CD14-positive monocyte (primary cell): ENCODE measurements at regions not wholly inside any gene's neighbourhood (a gene's known extent, or its start where the extent isn't known, plus 50 kb on each side); places are given as distances from the start of the nearest gene placed in this dataset.

Experiments used
- DNase-seq, 3 donors: peaks; one replicate each; pipeline ENCODE4 v3.0.0-alpha.2; 2011 to 2022
- H2AFZ ChIP-seq: 2 replicates; pipeline ENCODE4 v1.6.0; 2012; ENCODE audit warnings: mild to moderate bottlenecking, low read depth, low read length, inconsistent platforms; ENCODE audit not compliant: insufficient read depth, poor library complexity, severe bottlenecking
- H3K27ac ChIP-seq, 2 donors: 1 replicate in 1 of 2; 2 replicates in 1 of 2; pipeline ENCODE4 v1.5.1; 2012 to 2013; ENCODE audit warnings: low read length in 2 of 2, control low read depth in 1 of 2, inconsistent platforms in 1 of 2, low read depth in 1 of 2, mild to moderate bottlenecking in 1 of 2
- H3K27me3 ChIP-seq, 2 donors: one replicate each; pipeline versions ENCODE4 v1.6.0 to v1.6.1; 2011 to 2013; ENCODE audit warnings: low read length in 2 of 2; ENCODE audit not compliant: control insufficient read depth in 2 of 2, insufficient read depth in 2 of 2
- H3K36me3 ChIP-seq, 2 donors: replicated peaks in 1 of 2; 1 replicate in 1 of 2; 2 replicates in 1 of 2; pipeline versions ENCODE4 v1.5.1 to v1.6.1; 2012 to 2013; ENCODE audit warnings: low read length in 2 of 2, control low read depth in 1 of 2, inconsistent platforms in 1 of 2, mild to moderate bottlenecking in 1 of 2; ENCODE audit not compliant: insufficient read depth in 2 of 2, control insufficient read depth in 1 of 2
- H3K4me1 ChIP-seq, 2 donors: 1 replicate in 1 of 2; 2 replicates in 1 of 2; pipeline versions ENCODE4 v1.5.1 to v1.6.1; 2012 to 2013; ENCODE audit warnings: low read length in 2 of 2, control low read depth in 1 of 2, inconsistent platforms in 1 of 2, mild to moderate bottlenecking in 1 of 2, moderate library complexity in 1 of 2; ENCODE audit not compliant: insufficient read depth in 2 of 2, control insufficient read depth in 1 of 2
- H3K4me2 ChIP-seq: replicated peaks from 2 replicates; pipeline ENCODE3; 2012; ENCODE audit warnings: low read length, moderate library complexity, mild to moderate bottlenecking; ENCODE audit not compliant: poor library complexity, severe bottlenecking; ENCODE audit errors: extremely low read depth
- H3K4me3 ChIP-seq, 3 experiments: fragments of 200-600 bp in 1 of 3; sonication (generic) in 1 of 3; replicated peaks in 1 of 3; 1 replicate in 2 of 3; 2 replicates in 1 of 3; pipeline ENCODE4 v1.5.1; 2011 to 2013; ENCODE audit warnings: low read length in 3 of 3, mild to moderate bottlenecking in 3 of 3, control low read depth in 2 of 3, low read depth in 2 of 3, inconsistent platforms in 1 of 3, moderate library complexity in 1 of 3
- H3K79me2 ChIP-seq: 2 replicates; pipeline ENCODE4 v1.6.0; 2012; ENCODE audit warnings: mild to moderate bottlenecking, control low read depth, inconsistent platforms, low read length, moderate library complexity; ENCODE audit not compliant: insufficient read depth
- H3K9ac ChIP-seq: 2 replicates; pipeline ENCODE4 v1.6.0; 2017; ENCODE audit warnings: low read length, mild to moderate bottlenecking; ENCODE audit not compliant: insufficient read depth, poor library complexity, severe bottlenecking
- H3K9me3 ChIP-seq, 2 donors: replicated peaks in 1 of 2; 1 replicate in 1 of 2; 2 replicates in 1 of 2; pipeline versions ENCODE4 v1.5.1 to v1.6.1; 2012 to 2013; ENCODE audit warnings: low read length in 2 of 2, control low read depth in 1 of 2; ENCODE audit not compliant: control insufficient read depth in 1 of 2, insufficient read depth in 1 of 2
- H4K20me1 ChIP-seq: 2 replicates; pipeline ENCODE4 v1.6.0; 2012; ENCODE audit warnings: mild to moderate bottlenecking, low read length, control low read depth, moderate library complexity; ENCODE audit not compliant: insufficient read depth
- H3K27ac Mint-ChIP-seq, 7 donors: one replicate each; pipeline ENCODE4 v1.8.0; 2020; ENCODE audit warnings: mild to moderate bottlenecking in 7 of 7, mixed read lengths in 7 of 7, moderate library complexity in 6 of 7, inconsistent platforms in 2 of 7
- H3K27me3 Mint-ChIP-seq, 3 donors: one replicate each; pipeline ENCODE4 v1.8.0; 2021 to 2022; ENCODE audit warnings: low read depth in 3 of 3, mild to moderate bottlenecking in 3 of 3, mixed read lengths in 3 of 3, moderate library complexity in 3 of 3, inconsistent platforms in 1 of 3
- H3K36me3 Mint-ChIP-seq, 2 donors: one replicate each; pipeline ENCODE4 v1.8.0; 2020; ENCODE audit warnings: mixed read lengths in 2 of 2, inconsistent platforms in 1 of 2, mild to moderate bottlenecking in 1 of 2
- H3K4me1 Mint-ChIP-seq: one replicate; pipeline ENCODE4 v1.8.0; 2020; ENCODE audit warnings: mild to moderate bottlenecking, mixed read lengths
- H3K4me3 Mint-ChIP-seq, 2 donors: one replicate each; pipeline ENCODE4 v1.8.0; 2020; ENCODE audit warnings: mild to moderate bottlenecking in 2 of 2, mixed read lengths in 2 of 2, moderate library complexity in 1 of 2
- H3K9me3 Mint-ChIP-seq, 7 donors: one replicate each; pipeline ENCODE4 v1.8.0; 2020 to 2022; ENCODE audit warnings: mixed read lengths in 7 of 7, mild to moderate bottlenecking in 6 of 7, moderate library complexity in 6 of 7, inconsistent platforms in 2 of 7
- CTCF ChIP-seq: fragments of 200-600 bp; IDR thresholded peaks from one replicate; pipeline ENCODE4 v1.8.0; 2022; ENCODE audit warnings: antibody characterized with exemption, mild to moderate bottlenecking
- WGBS: methylation state at CpG from one replicate; pipeline ENCODE4 v1.1.5; 2013; ENCODE audit warnings: missing lambda C conversion rate; ENCODE audit not compliant: insufficient coverage; 5-methylcytosine and 5-hydroxymethylcytosine counted together
- intact Hi-C, 2 donors: fragments of 100-400 bp; cut with micrococcal nuclease; formaldehyde crosslinking; loops; one replicate each; pipeline versions ENCODE4 v1.15.0 to v1.15.1; 2023

GRCh38 chr9:32253731-32254130, 130.7 kb upstream of the ACO1 start:
- WGBS, result 14% methylated on average over 1 of the region's 1 CpG
- intact Hi-C loops, result no loop called here
- H3K4me1 Mint-ChIP-seq, result peaks cover 27% of the 10 kb centered on the region

GRCh38 chr9:32255026-32255425, 129.4 kb upstream of the ACO1 start:
- Histone ChIP-seq H3K4me3 (no peak overlapping the region), H3K9me3 (no peaks in the 10 kb centered on the region), H3K4me2 (no peak overlapping the region), H3K36me3 (no peaks in the 10 kb centered on the region), H3K27ac (no peak overlapping the region), H3K79me2 (no peaks in the 10 kb centered on the region), H3K27me3 (no peaks in the 10 kb centered on the region), H2AFZ (no peak overlapping the region), H3K9ac (no peak overlapping the region), H3K4me1 (peaks cover 14 to 17% of the 10 kb centered on the region in 2 donors), H4K20me1 (no peaks in the 10 kb centered on the region)
- Mint-ChIP-seq H3K27ac (no peak overlapping the region), H3K4me3 (no peak overlapping the region), H3K9me3 (peaks cover 0 to 8% (median 4%) of the 10 kb centered on the region in 7 donors), H3K4me1 (peaks cover 27% of the 10 kb centered on the region), H3K36me3 (no peaks in the 10 kb centered on the region), H3K27me3 (peaks cover 0 to 5% (median 0%) of the 10 kb centered on the region in 3 donors)
- no CpG with 5 or more reads among the region's 4 CpGs for WGBS
- intact Hi-C loops, result no loop called here
- DNase-seq, result no peak
- TF ChIP-seq CTCF, result no peak

More at GRCh38 chr9:32253731-32254130, 130.7 kb upstream of the ACO1 start:
- Histone ChIP-seq H3K9ac (no peak overlapping the region), H3K4me3 (no peak overlapping the region), H3K4me1 (peaks cover 14 to 17% of the 10 kb centered on the region in 2 donors), H3K79me2 (no peaks in the 10 kb centered on the region), H3K9me3 (no peaks in the 10 kb centered on the region), H2AFZ (peak overlapping the region; percentile 10), H4K20me1 (no peaks in the 10 kb centered on the region), H3K27ac (no peak overlapping the region), H3K4me2 (no peak overlapping the region), H3K27me3 (no peaks in the 10 kb centered on the region), H3K36me3 (no peaks in the 10 kb centered on the region)
- no peak overlapping the region for H3K27ac Mint-ChIP-seq
- TF ChIP-seq CTCF, result no peak
- H3K27me3 Mint-ChIP-seq, result peaks cover 0 to 5% (median 0%) of the 10 kb centered on the region in 3 donors
- H3K4me3 Mint-ChIP-seq, result no peak overlapping the region
- H3K36me3 Mint-ChIP-seq, result no peaks in the 10 kb centered on the region
- no peak for DNase-seq
- H3K9me3 Mint-ChIP-seq, result peaks cover 0 to 8% (median 3%) of the 10 kb centered on the region in 7 donors
